Hepatocyte (in vitro differentiated cells): ENCODE measurements at regions not wholly inside any gene's neighbourhood (a gene's known extent, or its start where the extent isn't known, plus 50 kb on each side); places are given as distances from the start of the nearest gene placed in this dataset.
"Not testable (repeated sequence)": the region's sequence is repeated elsewhere in the genome, so short reads cannot be mapped to it uniquely, and the experiment has no call there.

Experiments used
- DNase-seq: peaks from one replicate; pipeline ENCODE4 v3.0.0-alpha.2; 2016; ENCODE audit warnings: low spot score
- H2AFZ ChIP-seq: fragments of 200-600 bp; sonication (generic); 2 replicates; pipeline ENCODE4 v1.6.0; 2016; ENCODE audit warnings: antibody characterized with exemption, mild to moderate bottlenecking
- H3K27ac ChIP-seq: fragments of 200-600 bp; sonication (generic); 2 replicates; pipeline ENCODE4 v1.5.1; 2016; ENCODE audit warnings: mild to moderate bottlenecking
- H3K27me3 ChIP-seq: fragments of 200-600 bp; sonication (generic); 2 replicates; pipeline ENCODE4 v1.6.1; 2016
- H3K36me3 ChIP-seq: fragments of 200-600 bp; sonication (generic); replicated peaks from 2 replicates; pipeline ENCODE4 v1.5.1; 2016; ENCODE audit warnings: low read depth; ENCODE audit not compliant: insufficient read depth
- H3K4me1 ChIP-seq: fragments of 200-600 bp; sonication (generic); 2 replicates; pipeline ENCODE4 v1.5.1; 2016; ENCODE audit warnings: mild to moderate bottlenecking, moderate library complexity; ENCODE audit not compliant: insufficient read depth
- H3K4me2 ChIP-seq: fragments of 200-600 bp; sonication (generic); 2 replicates; pipeline ENCODE4 v1.6.0; 2016
- H3K4me3 ChIP-seq: fragments of 200-600 bp; sonication (generic); 2 replicates; pipeline ENCODE4 v1.5.1; 2016; ENCODE audit warnings: mild to moderate bottlenecking
- H3K79me2 ChIP-seq: fragments of 200-600 bp; sonication (generic); 2 replicates; pipeline ENCODE4 v1.6.0; 2017; ENCODE audit warnings: mild to moderate bottlenecking
- H3K9me2 ChIP-seq: fragments of 200-600 bp; sonication (generic); replicated peaks from 2 replicates; pipeline ENCODE4 v1.6.0; 2017; ENCODE audit warnings: mild to moderate bottlenecking; ENCODE audit not compliant: insufficient read depth
- H3K9me3 ChIP-seq: fragments of 200-600 bp; sonication (generic); 2 replicates; pipeline ENCODE4 v1.5.1; 2016; ENCODE audit warnings: low read depth, mild to moderate bottlenecking
- H4K20me1 ChIP-seq: fragments of 200-600 bp; sonication (generic); 2 replicates; pipeline ENCODE4 v1.6.0; 2016; ENCODE audit warnings: mild to moderate bottlenecking; ENCODE audit not compliant: insufficient read depth, poor library complexity, severe bottlenecking
- CTCF ChIP-seq: fragments of 200-600 bp; sonication (generic); IDR thresholded peaks from 2 replicates; pipeline ENCODE4 v1.5.1; 2016; ENCODE audit warnings: antibody characterized with exemption, mild to moderate bottlenecking; ENCODE audit not compliant: poor library complexity
- EZH2 ChIP-seq: fragments of 200-600 bp; sonication (generic); IDR thresholded peaks from 2 replicates; pipeline ENCODE4 v1.6.1; 2016; ENCODE audit warnings: antibody characterized with exemption, mild to moderate bottlenecking, borderline replicate concordance
- EZH2phosphoT487 ChIP-seq: fragments of 200-600 bp; sonication (generic); IDR thresholded peaks from one replicate; pipeline ENCODE4 v1.6.1; 2018; ENCODE audit warnings: antibody characterized with exemption, mild to moderate bottlenecking, low read depth, moderate library complexity; ENCODE audit not compliant: unreplicated experiment, severe bottlenecking
- WGBS: methylation state at CpG from one replicate; pipeline ENCODE4 v1.1.6; 2016; ENCODE audit warnings: low lambda C conversion rate; ENCODE audit errors: missing lambda C conversion rate; 5-methylcytosine and 5-hydroxymethylcytosine counted together

DNA sequence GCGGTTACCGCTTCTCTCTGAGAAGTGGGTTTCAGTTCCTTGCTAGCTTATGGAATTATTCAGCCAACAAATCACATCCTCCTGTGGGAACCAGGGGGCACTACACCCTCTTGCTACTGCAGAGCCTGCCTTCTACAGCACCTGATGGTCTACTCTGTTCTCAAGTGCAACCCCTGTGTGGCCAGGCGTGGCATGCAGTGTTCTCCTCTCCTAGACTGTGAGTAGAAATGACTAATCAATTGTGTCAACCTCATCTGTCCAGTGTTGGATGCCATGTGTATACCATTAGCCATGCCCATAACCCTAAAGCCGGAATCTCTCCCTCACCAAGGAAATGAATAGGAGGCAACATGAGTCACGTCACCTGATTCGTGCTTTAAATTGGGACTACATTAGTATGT lies 117.2 kb upstream of the LIFR start:
- DNase-seq, result no peak
- Histone ChIP-seq H3K9me2 (no peaks in the 10 kb centered on the region), H3K4me2 (no peak overlapping the region), H3K27me3 (no peaks in the 10 kb centered on the region), H3K27ac (no peak overlapping the region), H3K9me3 (no peaks in the 10 kb centered on the region), H4K20me1 (no peaks in the 10 kb centered on the region), H3K4me1 (peaks cover 14% of the 10 kb centered on the region), H3K4me3 (no peak overlapping the region), H3K36me3 (no peaks in the 10 kb centered on the region), H2AFZ (no peak overlapping the region), H3K79me2 (no peaks in the 10 kb centered on the region)
- TF ChIP-seq CTCF, result no peak
- no peak for TF ChIP-seq EZH2phosphoT487
- TF ChIP-seq EZH2, result no peak
- WGBS, result 95% methylated on average over 6 of the region's 6 CpGs

DNA sequence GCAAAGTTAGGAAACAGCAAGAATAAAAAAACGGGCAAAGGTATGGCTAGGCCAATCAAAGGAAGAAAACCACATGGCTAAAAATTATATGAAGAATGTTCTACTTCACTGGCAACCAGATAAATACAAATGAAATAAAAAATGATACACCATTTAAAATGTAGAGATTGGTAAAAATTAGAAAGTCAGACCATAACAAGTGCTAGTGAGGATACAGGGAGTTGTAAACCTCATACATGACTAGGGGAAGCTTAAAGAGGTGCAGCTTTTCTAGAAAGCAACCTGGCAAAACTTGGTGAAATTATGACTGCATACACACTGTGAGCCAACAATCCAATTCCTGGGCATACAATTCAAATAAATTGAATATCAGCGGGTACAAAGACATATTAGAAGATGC lies 119.0 kb upstream of the LIFR start:
- no peaks in the 10 kb centered on the region for H3K27me3 ChIP-seq
- WGBS, result 90% methylated on average over 2 of the region's 2 CpGs
- no peaks in the 10 kb centered on the region for H3K9me3 ChIP-seq
- DNase-seq, result no peak
- H3K4me2 ChIP-seq, result no peak overlapping the region
- H3K4me3 ChIP-seq, result no peak overlapping the region
- no peak for TF ChIP-seq EZH2
- TF ChIP-seq EZH2phosphoT487, result no peak
- TF ChIP-seq CTCF, result no peak
- H3K9me2 ChIP-seq, result no peaks in the 10 kb centered on the region
- no peak overlapping the region for H2AFZ ChIP-seq
- no peaks in the 10 kb centered on the region for H4K20me1 ChIP-seq
- H3K36me3 ChIP-seq, result no peaks in the 10 kb centered on the region
- no peak overlapping the region for H3K27ac ChIP-seq
- peaks cover 14% of the 10 kb centered on the region for H3K4me1 ChIP-seq
- no peaks in the 10 kb centered on the region for H3K79me2 ChIP-seq

DNA sequence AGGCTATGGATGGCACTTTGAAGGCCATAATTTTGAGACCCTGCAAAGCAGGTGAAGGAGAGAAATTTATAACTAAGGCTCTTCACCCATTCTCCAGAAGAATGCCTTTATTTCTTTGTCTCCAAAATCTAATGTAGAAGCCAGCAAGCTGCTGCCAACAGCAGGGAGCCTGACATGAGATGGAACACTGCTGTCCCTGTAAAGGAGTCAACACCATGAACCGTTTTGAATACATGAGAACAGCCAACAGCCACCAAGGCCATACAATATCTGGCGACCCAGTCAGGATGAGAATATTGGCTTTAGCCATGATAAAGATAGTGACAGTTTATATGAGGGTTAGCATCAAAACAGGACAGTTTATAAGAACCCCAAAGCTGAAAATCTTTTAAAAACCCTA lies 121.2 kb upstream of the LIFR start:
- Histone ChIP-seq H3K9me2 (no peaks in the 10 kb centered on the region), H3K36me3 (no peaks in the 10 kb centered on the region), H3K27me3 (no peaks in the 10 kb centered on the region), H3K4me1 (peaks cover 3% of the 10 kb centered on the region), H3K4me2 (no peak overlapping the region), H2AFZ (no peak overlapping the region), H3K79me2 (no peaks in the 10 kb centered on the region), H4K20me1 (no peaks in the 10 kb centered on the region), H3K4me3 (no peak overlapping the region), H3K27ac (no peak overlapping the region), H3K9me3 (no peaks in the 10 kb centered on the region)
- no peak for TF ChIP-seq EZH2phosphoT487
- TF ChIP-seq CTCF, result no peak
- no peak for TF ChIP-seq EZH2
- 81% methylated on average over 2 of the region's 2 CpGs for WGBS
- no peak for DNase-seq

DNA sequence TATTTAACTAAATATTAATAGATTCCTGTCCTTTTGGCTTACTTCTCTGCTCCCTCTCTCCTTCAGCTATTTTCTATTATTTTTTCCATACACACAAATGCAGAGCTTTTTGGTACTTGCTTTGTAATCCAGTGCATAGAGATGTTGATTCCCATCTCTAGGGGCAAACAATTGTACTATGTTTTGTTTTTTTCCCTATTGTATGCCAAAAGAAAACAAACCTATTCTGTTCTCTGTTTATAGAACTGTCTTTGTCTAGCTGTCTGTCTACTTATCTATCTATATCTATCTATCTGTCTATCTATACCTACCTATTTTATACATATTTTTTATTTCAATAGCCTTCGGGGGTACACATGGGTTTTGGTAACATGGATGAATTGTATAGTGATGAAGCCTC lies 121.6 kb upstream of the LIFR start:
- Histone ChIP-seq H4K20me1 (no peaks in the 10 kb centered on the region), H3K27me3 (no peaks in the 10 kb centered on the region), H3K9me3 (no peaks in the 10 kb centered on the region), H2AFZ (no peak overlapping the region), H3K4me1 (no peaks in the 10 kb centered on the region), H3K4me2 (no peak overlapping the region), H3K27ac (no peak overlapping the region), H3K79me2 (no peaks in the 10 kb centered on the region), H3K4me3 (no peak overlapping the region), H3K9me2 (no peaks in the 10 kb centered on the region), H3K36me3 (no peaks in the 10 kb centered on the region)
- WGBS, result 92% methylated on average over 1 of the region's 1 CpG
- TF ChIP-seq CTCF (no peak), EZH2 (no peak), EZH2phosphoT487 (no peak)
- no peak for DNase-seq

- not testable (repeated sequence) for H3K4me3 ChIP-seq, H2AFZ ChIP-seq, H3K27me3 ChIP-seq, H3K9me2 ChIP-seq, H3K4me2 ChIP-seq, H3K9me3 ChIP-seq, DNase-seq, H3K27ac ChIP-seq, H3K79me2 ChIP-seq, H4K20me1 ChIP-seq, H3K4me1 ChIP-seq, H3K36me3 ChIP-seq
- WGBS, result 87% methylated on average over 7 of the region's 7 CpGs
These were observed 122.3 kb upstream of the LIFR start for GRCh38 chr5:38678697-38679096.
